ENCODE measurements at regions not wholly inside any gene's neighbourhood (a gene's known extent, or its start where the extent isn't known, plus 50 kb on each side); places are given as distances from the start of the nearest gene placed in this dataset.

- DNase-seq (no peak), ATAC-seq (ENCODE audit: insufficient read depth, low read depth) (no peak)
- Histone ChIP-seq H3K79me2 (ENCODE audit: insufficient read depth, low read length) (no peaks in the 10 kb centered on the region), H3K27ac (ENCODE audit: low read length) (no peak overlapping the region), H3K9me3 (ENCODE audit: insufficient read depth, low read length, severe bottlenecking) (no peaks in the 10 kb centered on the region), H3K4me1 (ENCODE audit: insufficient read depth, low read length) (no peaks in the 10 kb centered on the region), H3K36me3 (ENCODE audit: insufficient read depth, low read length) (no peaks in the 10 kb centered on the region), H3K9ac (ENCODE audit: low read depth, low read length) (no peak overlapping the region), H3K27me3 (ENCODE audit: insufficient read depth, low read length, poor library complexity) (no peaks in the 10 kb centered on the region), H2AFZ (ENCODE audit: low read depth, low read length) (no peak overlapping the region), H3K4me3 (ENCODE audit: low read depth in 1 of 2, low read length in 2 of 2) (no peak overlapping the region), H3K4me2 (ENCODE audit: insufficient read depth, low read length) (no peak overlapping the region), H4K20me1 (ENCODE audit: insufficient read depth, low read length) (no peaks in the 10 kb centered on the region)
- TF ChIP-seq EZH2 (IDR thresholded peaks at IDR 0.05; ENCODE audit: borderline replicate concordance, low read depth, low read length, severe bottlenecking) (no peak), CTCF (IDR thresholded peaks at IDR 0.05; ENCODE audit: borderline replicate concordance, extremely low read depth, low read length, poor library complexity, severe bottlenecking) (no peak)
Measured at GRCh38 chr11:95575517-95575916, 214.1 kb downstream of the FAM76B start.

- DNase-seq = no peak
- Histone ChIP-seq H3K9me3 (ENCODE audit: insufficient read depth, low read length, severe bottlenecking) (no peaks in the 10 kb centered on the region), H3K4me1 (ENCODE audit: insufficient read depth, low read length) (no peaks in the 10 kb centered on the region), H3K4me3 (ENCODE audit: low read depth in 1 of 2, low read length in 2 of 2) (no peak overlapping the region), H3K27ac (ENCODE audit: low read length) (no peak overlapping the region), H3K27me3 (ENCODE audit: insufficient read depth, low read length, poor library complexity) (peaks cover 5% of the 10 kb centered on the region), H3K9ac (ENCODE audit: low read depth, low read length) (no peak overlapping the region), H3K36me3 (ENCODE audit: insufficient read depth, low read length) (no peaks in the 10 kb centered on the region), H2AFZ (ENCODE audit: low read depth, low read length) (no peak overlapping the region), H3K79me2 (ENCODE audit: insufficient read depth, low read length) (no peaks in the 10 kb centered on the region), H3K4me2 (ENCODE audit: insufficient read depth, low read length) (no peak overlapping the region), H4K20me1 (ENCODE audit: insufficient read depth, low read length) (no peaks in the 10 kb centered on the region)
- TF ChIP-seq CTCF (IDR thresholded peaks at IDR 0.05; ENCODE audit: borderline replicate concordance, extremely low read depth, low read length, poor library complexity, severe bottlenecking) (no peak), EZH2 (IDR thresholded peaks at IDR 0.05; ENCODE audit: borderline replicate concordance, low read depth, low read length, severe bottlenecking) (no peak)
- ATAC-seq (ENCODE audit: insufficient read depth, low read depth) = no peak
Measured at GRCh38 chr11:95571718-95572260, 217.8 kb downstream of the FAM76B start.

GRCh38 chr11:95570845-95571244 lies 218.7 kb downstream of the FAM76B start:
- H3K9me3 ChIP-seq (ENCODE audit: insufficient read depth, low read length, severe bottlenecking) = no peaks in the 10 kb centered on the region

More at GRCh38 chr11:95570845-95571244, 218.7 kb downstream of the FAM76B start:
- H3K4me3 ChIP-seq (ENCODE audit: low read depth in 1 of 2, low read length in 2 of 2) = no peak overlapping the region
- TF ChIP-seq CTCF (IDR thresholded peaks at IDR 0.05; ENCODE audit: borderline replicate concordance, extremely low read depth, low read length, poor library complexity, severe bottlenecking) (no peak), EZH2 (IDR thresholded peaks at IDR 0.05; ENCODE audit: borderline replicate concordance, low read depth, low read length, severe bottlenecking) (no peak)
- ATAC-seq (ENCODE audit: insufficient read depth, low read depth) (no peak), DNase-seq (no peak)
- H3K4me2 ChIP-seq (ENCODE audit: insufficient read depth, low read length) = no peak overlapping the region
- no peaks in the 10 kb centered on the region for H3K4me1 ChIP-seq (ENCODE audit: insufficient read depth, low read length)
- no peaks in the 10 kb centered on the region for H3K36me3 ChIP-seq (ENCODE audit: insufficient read depth, low read length)
- H3K27me3 ChIP-seq (ENCODE audit: insufficient read depth, low read length, poor library complexity) = peaks cover 5% of the 10 kb centered on the region
- H3K9ac ChIP-seq (ENCODE audit: low read depth, low read length) = no peak overlapping the region
- H2AFZ ChIP-seq (ENCODE audit: low read depth, low read length) = no peak overlapping the region
- H4K20me1 ChIP-seq (ENCODE audit: insufficient read depth, low read length) = no peaks in the 10 kb centered on the region
- H3K27ac ChIP-seq (ENCODE audit: low read length) = no peak overlapping the region
- no peaks in the 10 kb centered on the region for H3K79me2 ChIP-seq (ENCODE audit: insufficient read depth, low read length)

All from DND-41 (cell line).